HEK293 (cell line): ENCODE measurements at regions not wholly inside any gene's neighbourhood (a gene's known extent, or its start where the extent isn't known, plus 50 kb on each side); places are given as distances from the start of the nearest gene placed in this dataset.

Experiments
- CTCF ChIA-PET: fragments of 350-600 bp; formaldehyde crosslinking; extraction: SDS; loops from one replicate; lab custom pipeline; 2021; ENCODE audit warnings: antibody characterized with exemption; lab: Yijun Ruan, JAX
- POLR2A ChIA-PET: fragments of 300-600 bp; formaldehyde crosslinking; extraction: SDS; loops from one replicate; lab custom pipeline; 2020; ENCODE audit warnings: antibody characterized with exemption, inconsistent platforms; lab: Yijun Ruan, JAX
- H3K27ac ChIP-seq: fragments of 200-500 bp; sonication (Bioruptor generic); 2 replicates; pipeline ENCODE4 v1.5.1; 2014; ENCODE audit warnings: low read depth, low read length, control low read depth, inconsistent platforms; ENCODE audit errors: extremely low read depth
- H3K36me3 ChIP-seq, 2 experiments: fragments of 200-500 bp in 1 of 2; sonication (Bioruptor generic) in 1 of 2; 1 replicate in 1 of 2; 2 replicates in 1 of 2; pipeline ENCODE4 v1.5.1; 2014 to 2017; ENCODE audit warnings: inconsistent platforms in 2 of 2, low read length in 2 of 2; ENCODE audit not compliant: control insufficient read depth in 2 of 2, insufficient read depth in 1 of 2
- H3K4me1 ChIP-seq: fragments of 200-500 bp; sonication (Bioruptor generic); 2 replicates; pipeline ENCODE4 v1.5.1; 2014; ENCODE audit warnings: mild to moderate bottlenecking, low read length, inconsistent platforms; ENCODE audit not compliant: control insufficient read depth, insufficient read depth
- H3K4me3 ChIP-seq: 2 replicates; pipeline ENCODE4 v1.5.1; 2011; ENCODE audit warnings: low read depth, mild to moderate bottlenecking, control low read depth, low read length, moderate library complexity
- H3K9me3 ChIP-seq: fragments of 200-500 bp; sonication (Bioruptor generic); 2 replicates; pipeline ENCODE4 v1.5.1; 2014; ENCODE audit warnings: low read depth, low read length, inconsistent platforms; ENCODE audit not compliant: control insufficient read depth, insufficient read depth
- FEZF1 ChIP-seq: fragments of 450-650 bp; formaldehyde crosslinking; IDR thresholded peaks from 2 replicates; pipeline ENCODE4 v1.5.1; 2016; ENCODE audit warnings: missing biosample characterization, missing genetic modification characterization
- GLI2 ChIP-seq: fragments of 450-650 bp; formaldehyde crosslinking; IDR thresholded peaks from 2 replicates; pipeline ENCODE4; 2017; ENCODE audit warnings: missing biosample characterization, missing genetic modification characterization, low read depth, borderline replicate concordance
- KLF10 ChIP-seq: fragments of 450-650 bp; IDR thresholded peaks from 2 replicates; pipeline ENCODE4 v1.5.1; 2018; ENCODE audit warnings: missing biosample characterization, mild to moderate bottlenecking, missing genetic modification characterization
- KLF16 ChIP-seq: fragments of 450-650 bp; formaldehyde crosslinking; IDR thresholded peaks from 2 replicates; pipeline ENCODE4 v1.5.1; 2017; ENCODE audit warnings: missing biosample characterization, missing genetic modification characterization
- KLF8 ChIP-seq: fragments of 450-650 bp; formaldehyde crosslinking; IDR thresholded peaks from 2 replicates; pipeline ENCODE4 v1.5.1; 2016; ENCODE audit warnings: missing biosample characterization, missing genetic modification characterization
- REST ChIP-seq: fragments of 450-650 bp; formaldehyde crosslinking; IDR thresholded peaks from 2 replicates; pipeline ENCODE4 v1.5.1; 2016; ENCODE audit warnings: missing biosample characterization, missing genetic modification characterization
- SP2 ChIP-seq: fragments of 450-650 bp; formaldehyde crosslinking; IDR thresholded peaks from 2 replicates; pipeline ENCODE4 v1.5.1; 2016; ENCODE audit warnings: missing biosample characterization, missing genetic modification characterization
- ZBTB7A ChIP-seq: fragments of 450-650 bp; formaldehyde crosslinking; IDR thresholded peaks from 2 replicates; pipeline ENCODE4 v1.5.1; 2016; ENCODE audit warnings: low read depth, missing biosample characterization, missing genetic modification characterization
- ZNF10 ChIP-seq: fragments of 450-650 bp; formaldehyde crosslinking; IDR thresholded peaks from 2 replicates; pipeline ENCODE4 v1.5.1; 2017; ENCODE audit warnings: missing biosample characterization, missing genetic modification characterization
- ZNF140 ChIP-seq: fragments of 450-650 bp; formaldehyde crosslinking; IDR thresholded peaks from 2 replicates; pipeline ENCODE4 v1.5.1; 2016; ENCODE audit warnings: missing biosample characterization, missing genetic modification characterization
- ZNF155 ChIP-seq: fragments of 450-650 bp; formaldehyde crosslinking; IDR thresholded peaks from 2 replicates; pipeline ENCODE4 v1.5.1; 2016; ENCODE audit warnings: missing biosample characterization, missing genetic modification characterization
- ZNF169 ChIP-seq: fragments of 450-650 bp; formaldehyde crosslinking; IDR thresholded peaks from 2 replicates; pipeline ENCODE4 v1.5.1; 2016; ENCODE audit warnings: missing biosample characterization, missing genetic modification characterization
- ZNF223 ChIP-seq: fragments of 450-650 bp; formaldehyde crosslinking; IDR thresholded peaks from 2 replicates; pipeline ENCODE4 v1.5.1; 2016; ENCODE audit warnings: missing biosample characterization, missing genetic modification characterization
- ZNF23 ChIP-seq: fragments of 450-650 bp; formaldehyde crosslinking; IDR thresholded peaks from 2 replicates; pipeline ENCODE4 v1.5.1; 2016; ENCODE audit warnings: missing biosample characterization, missing genetic modification characterization, borderline replicate concordance
- ZNF311 ChIP-seq: fragments of 450-650 bp; formaldehyde crosslinking; IDR thresholded peaks from 2 replicates; pipeline ENCODE4 v1.5.1; 2017; ENCODE audit warnings: missing biosample characterization, missing genetic modification characterization, borderline replicate concordance
- ZNF433 ChIP-seq: fragments of 450-650 bp; formaldehyde crosslinking; IDR thresholded peaks from 2 replicates; pipeline ENCODE4 v1.5.1; 2016; ENCODE audit warnings: missing biosample characterization, missing genetic modification characterization, low read depth
- ZNF585B ChIP-seq: fragments of 450-650 bp; formaldehyde crosslinking; IDR thresholded peaks from 2 replicates; pipeline ENCODE4 v1.5.1; 2016; ENCODE audit warnings: missing biosample characterization, missing genetic modification characterization
- ZNF664 ChIP-seq: fragments of 450-650 bp; formaldehyde crosslinking; IDR thresholded peaks from 2 replicates; pipeline ENCODE4 v1.5.1; 2016; ENCODE audit warnings: missing biosample characterization, missing genetic modification characterization
- ZNF701 ChIP-seq: fragments of 450-650 bp; formaldehyde crosslinking; IDR thresholded peaks from 2 replicates; pipeline ENCODE4 v1.5.1; 2016; ENCODE audit warnings: missing biosample characterization, missing genetic modification characterization
- ZNF747 ChIP-seq: fragments of 450-650 bp; formaldehyde crosslinking; IDR thresholded peaks from 2 replicates; pipeline ENCODE4 v1.5.1; 2016; ENCODE audit warnings: missing biosample characterization, missing genetic modification characterization
- ZSCAN18 ChIP-seq: fragments of 450-650 bp; formaldehyde crosslinking; IDR thresholded peaks from 2 replicates; pipeline ENCODE4 v1.5.1; 2016; ENCODE audit warnings: missing biosample characterization, missing genetic modification characterization
- TF ChIP-seq, protein P1 (sequence below): fragments of 450-650 bp; formaldehyde crosslinking; IDR thresholded peaks from 2 replicates; pipeline ENCODE4 v1.5.1; 2017; ENCODE audit warnings: missing biosample characterization, missing genetic modification characterization
- TF ChIP-seq, protein P2 (sequence below): fragments of 450-650 bp; formaldehyde crosslinking; IDR thresholded peaks from 2 replicates; pipeline ENCODE4 v1.5.1; 2016; ENCODE audit warnings: missing biosample characterization, missing genetic modification characterization
- TF ChIP-seq, protein P3 (sequence below): fragments of 450-650 bp; formaldehyde crosslinking; IDR thresholded peaks from 2 replicates; pipeline ENCODE4 v1.5.1; 2016; ENCODE audit warnings: missing biosample characterization, missing genetic modification characterization

GRCh38 chr14:76287063-76287462 is 88.9 kb upstream of the ESRRB start (continued):
- TF ChIP-seq, protein P1, sequence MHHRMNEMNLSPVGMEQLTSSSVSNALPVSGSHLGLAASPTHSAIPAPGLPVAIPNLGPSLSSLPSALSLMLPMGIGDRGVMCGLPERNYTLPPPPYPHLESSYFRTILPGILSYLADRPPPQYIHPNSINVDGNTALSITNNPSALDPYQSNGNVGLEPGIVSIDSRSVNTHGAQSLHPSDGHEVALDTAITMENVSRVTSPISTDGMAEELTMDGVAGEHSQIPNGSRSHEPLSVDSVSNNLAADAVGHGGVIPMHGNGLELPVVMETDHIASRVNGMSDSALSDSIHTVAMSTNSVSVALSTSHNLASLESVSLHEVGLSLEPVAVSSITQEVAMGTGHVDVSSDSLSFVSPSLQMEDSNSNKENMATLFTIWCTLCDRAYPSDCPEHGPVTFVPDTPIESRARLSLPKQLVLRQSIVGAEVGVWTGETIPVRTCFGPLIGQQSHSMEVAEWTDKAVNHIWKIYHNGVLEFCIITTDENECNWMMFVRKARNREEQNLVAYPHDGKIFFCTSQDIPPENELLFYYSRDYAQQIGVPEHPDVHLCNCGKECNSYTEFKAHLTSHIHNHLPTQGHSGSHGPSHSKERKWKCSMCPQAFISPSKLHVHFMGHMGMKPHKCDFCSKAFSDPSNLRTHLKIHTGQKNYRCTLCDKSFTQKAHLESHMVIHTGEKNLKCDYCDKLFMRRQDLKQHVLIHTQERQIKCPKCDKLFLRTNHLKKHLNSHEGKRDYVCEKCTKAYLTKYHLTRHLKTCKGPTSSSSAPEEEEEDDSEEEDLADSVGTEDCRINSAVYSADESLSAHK (tag by site-specific recombination): no peak

DNA sequence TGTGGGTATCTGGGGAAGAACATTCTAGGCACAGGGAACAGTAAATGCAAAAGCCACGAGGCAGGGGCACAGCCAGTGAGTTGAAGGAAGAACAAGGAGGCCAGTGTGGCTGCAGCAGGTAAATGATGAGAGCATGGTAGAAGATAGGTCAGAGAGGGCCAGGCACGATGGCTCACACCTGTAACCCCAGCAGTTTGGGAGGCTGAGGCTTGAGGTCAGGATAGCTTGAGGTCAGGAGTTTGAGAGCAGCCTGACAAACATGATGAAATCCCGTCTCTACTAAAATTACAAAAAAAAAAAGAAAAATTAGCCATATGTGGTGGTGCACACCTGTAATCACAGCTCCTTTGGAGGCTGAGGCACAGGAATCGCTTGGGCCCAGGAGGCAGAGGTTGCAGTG is 86.7 kb upstream of the ESRRB start:
- ChIA-PET POLR2A (no interaction called here), CTCF (interaction anchor here (0.7 to 1.3 kb wide), 2 partner anchors 355 to 360 kb away, joined by 3 to 4 read pairs; no protein-coding TSS in a partner anchor)
- Histone ChIP-seq H3K27ac (no peak overlapping the region), H3K4me3 (no peak overlapping the region), H3K9me3 (no peaks in the 10 kb centered on the region), H3K4me1 (no peaks in the 10 kb centered on the region), H3K36me3 (no peaks in the 10 kb centered on the region)
- TF ChIP-seq SP2 (tag by site-specific recombination): no peak
- TF ChIP-seq GLI2 (tag by site-specific recombination): no peak
- no peak for TF ChIP-seq REST (tag by site-specific recombination)
- no peak for TF ChIP-seq ZNF155 (tag by site-specific recombination)
- no peak for TF ChIP-seq ZNF169
- TF ChIP-seq KLF16 (tag by site-specific recombination): no peak
- no peak for TF ChIP-seq ZBTB7A (tag by site-specific recombination)

GRCh38 chr14:76292561-76292960 is 83.4 kb upstream of the ESRRB start:
- CTCF ChIA-PET: interaction anchor here (0.6 kb wide), 1 partner anchor 639 kb away, joined by 7 read pairs; no protein-coding TSS in a partner anchor
- Histone ChIP-seq H3K4me3 (no peak overlapping the region), H3K9me3 (no peaks in the 10 kb centered on the region), H3K27ac (no peak overlapping the region), H3K36me3 (no peaks in the 10 kb centered on the region), H3K4me1 (no peaks in the 10 kb centered on the region)
- POLR2A ChIA-PET: no interaction called here
- TF ChIP-seq ZNF10 (tag by site-specific recombination) (no peak), ZNF664 (tag by site-specific recombination) (no peak), ZNF311 (tag by site-specific recombination) (no peak), ZNF747 (no peak), ZNF585B (tag by site-specific recombination) (no peak), ZNF140 (tag by site-specific recombination) (no peak), ZNF433 (no peak), FEZF1 (tag by site-specific recombination) (no peak), ZNF23 (tag by site-specific recombination) (no peak), KLF10 (tag by site-specific recombination) (no peak), ZSCAN18 (tag by site-specific recombination) (no peak), ZNF223 (tag by site-specific recombination) (no peak), KLF8 (tag by site-specific recombination) (no peak), ZNF701 (no peak)
- TF ChIP-seq, protein P2, sequence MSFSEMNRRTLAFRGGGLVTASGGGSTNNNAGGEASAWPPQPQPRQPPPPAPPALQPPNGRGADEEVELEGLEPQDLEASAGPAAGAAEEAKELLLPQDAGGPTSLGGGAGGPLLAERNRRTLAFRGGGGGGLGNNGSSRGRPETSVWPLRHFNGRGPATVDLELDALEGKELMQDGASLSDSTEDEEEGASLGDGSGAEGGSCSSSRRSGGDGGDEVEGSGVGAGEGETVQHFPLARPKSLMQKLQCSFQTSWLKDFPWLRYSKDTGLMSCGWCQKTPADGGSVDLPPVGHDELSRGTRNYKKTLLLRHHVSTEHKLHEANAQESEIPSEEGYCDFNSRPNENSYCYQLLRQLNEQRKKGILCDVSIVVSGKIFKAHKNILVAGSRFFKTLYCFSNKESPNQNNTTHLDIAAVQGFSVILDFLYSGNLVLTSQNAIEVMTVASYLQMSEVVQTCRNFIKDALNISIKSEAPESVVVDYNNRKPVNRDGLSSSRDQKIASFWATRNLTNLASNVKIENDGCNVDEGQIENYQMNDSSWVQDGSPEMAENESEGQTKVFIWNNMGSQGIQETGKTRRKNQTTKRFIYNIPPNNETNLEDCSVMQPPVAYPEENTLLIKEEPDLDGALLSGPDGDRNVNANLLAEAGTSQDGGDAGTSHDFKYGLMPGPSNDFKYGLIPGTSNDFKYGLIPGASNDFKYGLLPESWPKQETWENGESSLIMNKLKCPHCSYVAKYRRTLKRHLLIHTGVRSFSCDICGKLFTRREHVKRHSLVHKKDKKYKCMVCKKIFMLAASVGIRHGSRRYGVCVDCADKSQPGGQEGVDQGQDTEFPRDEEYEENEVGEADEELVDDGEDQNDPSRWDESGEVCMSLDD (tag by site-specific recombination): no peak
- TF ChIP-seq, protein P3, sequence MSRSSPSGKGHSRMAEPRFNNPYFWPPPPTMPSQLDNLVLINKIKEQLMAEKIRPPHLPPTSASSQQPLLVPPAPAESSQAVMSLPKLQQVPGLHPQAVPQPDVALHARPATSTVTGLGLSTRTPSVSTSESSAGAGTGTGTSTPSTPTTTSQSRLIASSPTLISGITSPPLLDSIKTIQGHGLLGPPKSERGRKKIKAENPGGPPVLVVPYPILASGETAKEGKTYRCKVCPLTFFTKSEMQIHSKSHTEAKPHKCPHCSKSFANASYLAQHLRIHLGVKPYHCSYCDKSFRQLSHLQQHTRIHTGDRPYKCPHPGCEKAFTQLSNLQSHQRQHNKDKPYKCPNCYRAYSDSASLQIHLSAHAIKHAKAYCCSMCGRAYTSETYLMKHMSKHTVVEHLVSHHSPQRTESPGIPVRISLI (tag by site-specific recombination): no peak
